Activated T-cell treated with anti-CD3 and anti-CD28 coated beads, Interleukin-2, amount 50 U/mL, for 24 hours (primary cell): ENCODE measurements at regions not wholly inside any gene's neighbourhood (a gene's known extent, or its start where the extent isn't known, plus 50 kb on each side); places are given as distances from the start of the nearest gene placed in this dataset.
"Not testable (repeated sequence)": the region's sequence is repeated elsewhere in the genome, so short reads cannot be mapped to it uniquely, and the experiment has no call there.

ENCODE experiments used
- DNase-seq: peaks from one replicate; pipeline ENCODE4 v3.0.0-alpha.2; 2020
- H3K27ac Mint-ChIP-seq: 2 replicates; pipeline ENCODE4 v1.8.0; 2020; ENCODE audit warnings: mild to moderate bottlenecking, mixed read lengths
- H3K27me3 Mint-ChIP-seq: 2 replicates; pipeline ENCODE4 v1.8.0; 2020; ENCODE audit warnings: mixed read lengths
- H3K36me3 Mint-ChIP-seq: 2 replicates; pipeline ENCODE4 v1.8.0; 2020; ENCODE audit warnings: low read depth, mixed read lengths
- H3K4me1 Mint-ChIP-seq: 2 replicates; pipeline ENCODE4 v1.8.0; 2020; ENCODE audit warnings: low read depth, mixed read lengths
- H3K4me3 Mint-ChIP-seq: 2 replicates; pipeline ENCODE4 v1.8.0; 2020; ENCODE audit warnings: mild to moderate bottlenecking, moderate library complexity, mixed read lengths
- H3K9me3 Mint-ChIP-seq: 2 replicates; pipeline ENCODE4 v1.8.0; 2020; ENCODE audit warnings: mixed read lengths

- Mint-ChIP-seq H3K9me3 (peaks cover 2% of the 10 kb centered on the region), H3K27me3 (peaks cover 71% of the 10 kb centered on the region), H3K27ac (no peak overlapping the region), H3K36me3 (no peaks in the 10 kb centered on the region), H3K4me3 (no peak overlapping the region), H3K4me1 (peaks cover 13% of the 10 kb centered on the region)
- DNase-seq: no peak
Measured at GRCh38 chr16:55056585-55057401, 126.1 kb downstream of the IRX5 start.

DNA sequence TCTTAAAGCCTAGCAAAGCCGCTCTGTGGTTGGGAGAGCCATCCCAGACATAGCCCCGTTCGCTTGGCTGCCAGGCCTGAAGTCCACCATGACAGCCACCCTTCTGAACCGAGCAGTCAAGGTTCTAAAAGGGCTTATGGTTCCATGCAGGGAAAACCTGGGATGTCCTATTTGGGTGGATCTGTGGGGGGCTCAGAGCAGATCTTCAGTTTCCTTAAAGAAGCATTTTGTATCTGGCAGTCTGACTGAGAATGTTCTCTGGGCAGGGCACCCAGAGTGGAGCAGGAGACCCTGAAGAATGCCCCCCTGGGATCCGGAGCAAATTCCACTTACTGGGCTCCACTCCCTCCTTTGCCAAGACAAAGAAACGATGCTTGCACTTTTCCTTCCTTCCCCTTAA is 127.2 kb downstream of the IRX5 start:
- Mint-ChIP-seq H3K4me3 (no peak overlapping the region), H3K36me3 (no peaks in the 10 kb centered on the region), H3K27me3 (peaks cover 75% of the 10 kb centered on the region), H3K4me1 (peaks cover 13% of the 10 kb centered on the region), H3K27ac (no peak overlapping the region), H3K9me3 (peaks cover 2% of the 10 kb centered on the region)
- DNase-seq: no peak

GRCh38 chr16:55058576-55058975 is 127.9 kb downstream of the IRX5 start:
- no peak overlapping the region for H3K4me3 Mint-ChIP-seq
- H3K27me3 Mint-ChIP-seq: peaks cover 79% of the 10 kb centered on the region
- DNase-seq: no peak
- H3K9me3 Mint-ChIP-seq: peaks cover 2% of the 10 kb centered on the region
- no peaks in the 10 kb centered on the region for H3K36me3 Mint-ChIP-seq
- H3K4me1 Mint-ChIP-seq: peaks cover 13% of the 10 kb centered on the region
- no peak overlapping the region for H3K27ac Mint-ChIP-seq

- peaks cover 81% of the 10 kb centered on the region for H3K27me3 Mint-ChIP-seq
Measured at GRCh38 chr16:55059146-55059545, 128.5 kb downstream of the IRX5 start.

DNA sequence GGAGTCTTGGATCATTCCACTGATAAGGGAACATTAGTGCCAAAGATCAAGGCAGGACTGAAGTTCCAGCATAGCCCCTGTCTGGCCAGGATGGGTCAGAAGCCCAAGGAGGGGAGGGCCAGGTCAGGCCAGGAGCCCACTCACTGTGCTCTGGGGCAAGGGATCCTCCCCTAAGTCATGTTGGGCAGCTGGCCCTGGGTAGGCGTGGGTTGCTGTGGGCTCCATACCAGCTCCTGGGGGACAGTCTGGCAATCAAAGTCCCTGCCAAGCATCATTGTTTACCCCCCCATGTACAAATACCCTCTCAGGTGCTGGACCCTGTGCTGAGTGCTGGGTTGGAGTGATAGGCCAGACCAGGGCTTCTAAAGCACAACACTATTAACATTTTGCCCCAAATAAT is 130.5 kb downstream of the IRX5 start:
- Mint-ChIP-seq H3K27ac (no peak overlapping the region), H3K4me3 (no peak overlapping the region), H3K9me3 (peaks cover 2% of the 10 kb centered on the region), H3K4me1 (peaks cover 13% of the 10 kb centered on the region), H3K36me3 (no peaks in the 10 kb centered on the region), H3K27me3 (peaks cover 62% of the 10 kb centered on the region)
- no peak for DNase-seq

More at GRCh38 chr16:55059146-55059545, 128.5 kb downstream of the IRX5 start:
- Mint-ChIP-seq H3K4me1 (peaks cover 13% of the 10 kb centered on the region), H3K9me3 (peaks cover 2% of the 10 kb centered on the region), H3K4me3 (no peak overlapping the region), H3K36me3 (no peaks in the 10 kb centered on the region), H3K27ac (no peak overlapping the region)
- no peak for DNase-seq

GRCh38 chr16:55062442-55062841 is 131.8 kb downstream of the IRX5 start:
- Mint-ChIP-seq H3K4me1 (peaks cover under 1% of the 10 kb centered on the region), H3K9me3 (peaks cover 2% of the 10 kb centered on the region), H3K4me3 (no peak overlapping the region), H3K27ac (no peak overlapping the region), H3K27me3 (peaks cover 49% of the 10 kb centered on the region), H3K36me3 (no peaks in the 10 kb centered on the region)
- no peak for DNase-seq

- Mint-ChIP-seq H3K36me3 (no peaks in the 10 kb centered on the region), H3K27ac (no peak overlapping the region), H3K9me3 (no peaks in the 10 kb centered on the region), H3K4me3 (no peak overlapping the region), H3K4me1 (no peaks in the 10 kb centered on the region), H3K27me3 (no peaks in the 10 kb centered on the region)
- DNase-seq: no peak
Measured at GRCh38 chr16:55072976-55073375, 142.3 kb downstream of the IRX5 start.

DNA sequence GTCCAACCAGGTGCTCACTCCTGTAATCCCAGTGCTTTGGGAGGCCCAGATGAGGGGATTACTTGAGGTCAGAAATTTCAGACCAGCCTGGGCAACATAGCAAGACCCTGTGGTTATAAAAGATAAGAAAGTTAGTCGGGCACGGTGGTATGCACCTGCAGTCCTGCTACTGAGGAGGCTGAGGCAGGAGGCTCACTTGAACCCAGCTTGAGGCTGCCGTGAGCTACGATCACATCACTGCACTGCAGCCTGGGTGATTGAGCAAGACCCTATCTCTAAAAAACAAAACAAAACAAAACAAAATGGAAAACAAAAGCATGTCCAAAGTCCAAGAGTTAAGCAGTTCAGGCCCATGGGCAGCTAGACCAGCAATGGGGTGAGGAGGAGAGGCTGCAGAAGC is 143.2 kb downstream of the IRX5 start:
- no peaks in the 10 kb centered on the region for H3K4me1 Mint-ChIP-seq
- no peak overlapping the region for H3K4me3 Mint-ChIP-seq
- no peaks in the 10 kb centered on the region for H3K9me3 Mint-ChIP-seq
- H3K27me3 Mint-ChIP-seq: no peaks in the 10 kb centered on the region
- H3K27ac Mint-ChIP-seq: no peak overlapping the region
- no peaks in the 10 kb centered on the region for H3K36me3 Mint-ChIP-seq
- DNase-seq: no peak

DNA sequence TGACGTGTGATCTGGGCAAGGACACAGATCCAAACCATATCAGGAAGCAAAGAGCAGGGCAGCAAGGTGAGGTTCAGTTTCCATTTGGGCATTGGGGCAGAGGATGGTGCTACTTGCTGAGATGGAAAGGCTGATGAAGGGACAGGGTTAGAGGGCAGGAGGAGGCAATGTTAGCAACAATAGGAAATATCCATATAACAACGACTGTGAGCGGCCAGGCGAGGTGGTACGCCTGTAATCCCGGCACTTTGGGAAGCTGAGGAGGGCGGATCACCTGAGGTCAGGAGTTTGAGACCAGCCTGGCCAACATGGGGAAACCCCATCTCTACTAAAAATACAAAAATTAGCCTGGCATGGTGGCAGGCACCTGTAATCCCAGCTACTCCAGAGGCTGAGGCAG is 144.5 kb downstream of the IRX5 start:
- not testable (repeated sequence) for H3K9me3 Mint-ChIP-seq, H3K4me1 Mint-ChIP-seq, H3K27ac Mint-ChIP-seq, H3K4me3 Mint-ChIP-seq, DNase-seq, H3K27me3 Mint-ChIP-seq, H3K36me3 Mint-ChIP-seq

- H3K9me3 Mint-ChIP-seq: no peaks in the 10 kb centered on the region
- DNase-seq: no peak
- H3K36me3 Mint-ChIP-seq: no peaks in the 10 kb centered on the region
- no peak overlapping the region for H3K27ac Mint-ChIP-seq
- no peaks in the 10 kb centered on the region for H3K4me1 Mint-ChIP-seq
- H3K27me3 Mint-ChIP-seq: no peaks in the 10 kb centered on the region
- H3K4me3 Mint-ChIP-seq: no peak overlapping the region
Measured at GRCh38 chr16:55076053-55076452, 145.4 kb downstream of the IRX5 start.

GRCh38 chr16:55077266-55077665 is 146.6 kb downstream of the IRX5 start:
- no peaks in the 10 kb centered on the region for H3K27me3 Mint-ChIP-seq
- no peaks in the 10 kb centered on the region for H3K9me3 Mint-ChIP-seq
- H3K4me3 Mint-ChIP-seq: no peak overlapping the region
- H3K27ac Mint-ChIP-seq: no peak overlapping the region
- H3K36me3 Mint-ChIP-seq: no peaks in the 10 kb centered on the region
- no peak for DNase-seq
- no peaks in the 10 kb centered on the region for H3K4me1 Mint-ChIP-seq

GRCh38 chr16:55078153-55078552 is 147.5 kb downstream of the IRX5 start:
- Mint-ChIP-seq H3K36me3 (no peaks in the 10 kb centered on the region), H3K9me3 (no peaks in the 10 kb centered on the region), H3K4me1 (no peaks in the 10 kb centered on the region), H3K27me3 (no peaks in the 10 kb centered on the region), H3K27ac (no peak overlapping the region), H3K4me3 (no peak overlapping the region)
- DNase-seq: no peak

DNA sequence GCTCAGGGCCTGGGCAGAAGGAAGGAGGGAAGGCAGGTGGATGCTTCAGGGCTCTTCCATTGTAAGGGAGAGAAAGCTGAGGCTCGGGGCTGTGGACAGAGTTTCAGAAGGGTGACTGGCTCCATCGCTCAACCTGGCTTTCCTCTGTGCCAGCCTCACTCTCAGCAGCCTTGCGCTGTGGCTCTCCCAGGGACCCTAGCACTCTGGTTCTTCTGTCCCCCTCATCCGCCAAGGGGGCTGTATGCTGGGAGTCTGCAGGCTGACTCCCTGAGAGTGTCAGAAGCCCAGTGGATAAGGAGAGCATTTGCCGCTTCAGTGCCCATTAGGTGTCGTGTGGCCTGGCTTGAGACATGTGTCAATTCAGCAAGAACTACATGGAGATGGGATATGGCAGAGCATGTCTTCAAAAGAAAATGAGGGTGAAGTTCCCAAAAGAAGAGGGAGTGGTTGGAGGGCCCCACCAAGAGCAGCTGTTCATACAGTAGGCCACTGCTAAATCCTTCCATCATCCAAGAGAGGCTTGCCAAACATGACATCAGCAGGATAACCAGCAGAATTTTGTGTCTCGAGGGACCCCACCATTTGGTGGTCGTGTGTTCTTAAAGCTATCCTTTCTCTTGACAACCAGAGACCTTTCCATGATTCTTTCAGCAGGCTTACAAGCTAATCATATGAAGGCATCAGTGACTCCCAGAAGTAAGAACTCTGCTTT is 148.2 kb downstream of the IRX5 start:
- H3K4me3 Mint-ChIP-seq: no peak overlapping the region
- H3K27ac Mint-ChIP-seq: no peak overlapping the region
- H3K4me1 Mint-ChIP-seq: no peaks in the 10 kb centered on the region

GRCh38 chr16:55081622-55082590 is 151.2 kb downstream of the IRX5 start:
- no peak overlapping the region for H3K4me3 Mint-ChIP-seq
- no peak for DNase-seq
- H3K36me3 Mint-ChIP-seq: no peaks in the 10 kb centered on the region
- H3K9me3 Mint-ChIP-seq: no peaks in the 10 kb centered on the region
- H3K27me3 Mint-ChIP-seq: no peaks in the 10 kb centered on the region
- H3K4me1 Mint-ChIP-seq: no peaks in the 10 kb centered on the region
- no peak overlapping the region for H3K27ac Mint-ChIP-seq

More for the DNA sequence above, 148.2 kb downstream of the IRX5 start:
- Mint-ChIP-seq H3K9me3 (no peaks in the 10 kb centered on the region), H3K36me3 (no peaks in the 10 kb centered on the region), H3K27me3 (no peaks in the 10 kb centered on the region)
- no peak for DNase-seq
